ENCODE measurements at regions not wholly inside any gene's neighbourhood (a gene's known extent, or its start where the extent isn't known, plus 50 kb on each side); places are given as distances from the start of the nearest gene placed in this dataset.

DNA sequence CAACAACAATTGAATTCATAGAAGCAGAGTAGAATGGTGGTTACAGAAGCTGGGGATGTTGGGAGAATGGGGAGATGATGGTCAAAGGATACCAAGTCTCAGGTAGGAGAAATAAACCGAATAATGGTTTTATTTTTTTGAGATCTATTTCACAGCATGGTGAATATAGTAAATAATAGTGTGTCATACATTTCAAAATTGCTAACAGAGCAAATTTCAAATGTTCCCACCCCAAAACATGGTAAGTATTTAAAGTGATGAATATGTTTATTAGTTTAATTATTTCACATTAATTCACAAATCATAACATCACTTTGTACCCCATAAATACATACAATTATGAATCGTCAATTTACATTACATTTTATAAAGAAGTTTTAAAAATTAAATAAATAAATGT lies 72.7 kb upstream of the ATG10 start:
- no peak overlapping the region for H3K27ac ChIP-seq

DNA sequence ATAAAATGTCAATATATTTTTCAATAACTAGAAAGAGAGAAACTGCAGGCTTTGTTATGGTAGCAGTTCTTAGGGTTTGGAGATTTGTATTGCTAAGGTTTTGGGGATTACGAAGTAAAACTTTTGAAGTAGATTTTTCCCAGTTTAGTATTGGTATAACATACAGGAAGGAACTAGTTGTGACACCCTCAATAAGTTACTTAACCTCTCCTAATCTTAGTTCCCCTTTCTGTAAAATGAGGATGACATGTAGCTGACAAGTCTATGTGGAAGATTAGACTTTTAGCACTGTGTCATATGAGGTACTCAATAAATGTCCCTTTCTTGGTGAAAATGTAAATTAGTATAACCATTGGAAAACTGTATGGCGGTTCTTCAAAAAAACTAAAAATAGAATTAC lies 73.4 kb upstream of the ATG10 start:
- no peak for TF ChIP-seq POLR2A (IDR thresholded peaks at IDR 0.05)
- TF ChIP-seq, protein P1, sequence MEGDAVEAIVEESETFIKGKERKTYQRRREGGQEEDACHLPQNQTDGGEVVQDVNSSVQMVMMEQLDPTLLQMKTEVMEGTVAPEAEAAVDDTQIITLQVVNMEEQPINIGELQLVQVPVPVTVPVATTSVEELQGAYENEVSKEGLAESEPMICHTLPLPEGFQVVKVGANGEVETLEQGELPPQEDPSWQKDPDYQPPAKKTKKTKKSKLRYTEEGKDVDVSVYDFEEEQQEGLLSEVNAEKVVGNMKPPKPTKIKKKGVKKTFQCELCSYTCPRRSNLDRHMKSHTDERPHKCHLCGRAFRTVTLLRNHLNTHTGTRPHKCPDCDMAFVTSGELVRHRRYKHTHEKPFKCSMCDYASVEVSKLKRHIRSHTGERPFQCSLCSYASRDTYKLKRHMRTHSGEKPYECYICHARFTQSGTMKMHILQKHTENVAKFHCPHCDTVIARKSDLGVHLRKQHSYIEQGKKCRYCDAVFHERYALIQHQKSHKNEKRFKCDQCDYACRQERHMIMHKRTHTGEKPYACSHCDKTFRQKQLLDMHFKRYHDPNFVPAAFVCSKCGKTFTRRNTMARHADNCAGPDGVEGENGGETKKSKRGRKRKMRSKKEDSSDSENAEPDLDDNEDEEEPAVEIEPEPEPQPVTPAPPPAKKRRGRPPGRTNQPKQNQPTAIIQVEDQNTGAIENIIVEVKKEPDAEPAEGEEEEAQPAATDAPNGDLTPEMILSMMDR (IDR thresholded peaks at IDR 0.05) = no peak
- no peak overlapping the region for H3K4me3 ChIP-seq
- intact Hi-C loops (cut with DNase I; ENCODE audit: low total_unique reads) = no loop called here
- no peaks in the 10 kb centered on the region for H3K9me3 ChIP-seq
- no peak overlapping the region for H3K27ac ChIP-seq
- H3K4me1 ChIP-seq = no peaks in the 10 kb centered on the region
- 57 to 66% methylated on average over 2 of the region's 2 CpGs for whole genome bisulfite sequencing, 2 donors
- no peaks in the 10 kb centered on the region for H3K36me3 ChIP-seq (ENCODE audit: low read depth, missing control alignments)
- H3K27me3 ChIP-seq = no peaks in the 10 kb centered on the region
- DNase-seq = no peak

More for the DNA sequence above, 72.7 kb upstream of the ATG10 start:
- Histone ChIP-seq H3K9me3 (no peaks in the 10 kb centered on the region), H3K4me3 (no peak overlapping the region), H3K27me3 (no peaks in the 10 kb centered on the region), H3K36me3 (ENCODE audit: low read depth, missing control alignments) (no peaks in the 10 kb centered on the region), H3K4me1 (no peaks in the 10 kb centered on the region)
- 95 to 96% methylated on average over 2 of the region's 2 CpGs for WGBS, 2 donors
- no peak for DNase-seq
- no peak for TF ChIP-seq POLR2A (IDR thresholded peaks at IDR 0.05)
- TF ChIP-seq, protein P1 (IDR thresholded peaks at IDR 0.05) = no peak
- intact Hi-C loops (cut with DNase I; ENCODE audit: low total_unique reads) = no loop called here

DNA sequence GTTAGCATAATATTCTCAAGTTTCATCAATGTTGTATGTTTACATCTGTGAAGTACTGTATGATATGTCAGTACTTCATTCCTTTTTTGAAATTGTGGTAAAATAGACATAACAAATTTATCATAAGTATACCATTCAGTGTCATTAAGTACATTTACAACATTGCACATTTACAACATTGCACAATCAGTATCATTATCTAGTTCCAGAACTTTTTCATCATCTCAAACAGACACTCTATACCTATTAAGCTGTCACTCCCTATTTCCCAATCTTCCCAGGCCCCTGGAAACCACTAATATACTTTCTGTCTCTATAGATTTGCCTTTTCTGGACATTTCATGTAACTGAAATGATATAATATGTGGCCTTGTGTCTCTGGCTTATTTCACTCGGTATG lies 75.1 kb upstream of the ATG10 start:
- intact Hi-C loops (cut with DNase I; ENCODE audit: low total_unique reads) = no loop called here
- DNase-seq = no peak
- H3K27ac ChIP-seq = no peak overlapping the region
- no peaks in the 10 kb centered on the region for H3K9me3 ChIP-seq
- no peaks in the 10 kb centered on the region for H3K4me1 ChIP-seq
- no peak for TF ChIP-seq POLR2A (IDR thresholded peaks at IDR 0.05)
- TF ChIP-seq, protein P1 (IDR thresholded peaks at IDR 0.05) = no peak
- 85 to 93% methylated on average over 1 of the region's 1 CpG for WGBS, 2 donors
- H3K27me3 ChIP-seq = no peaks in the 10 kb centered on the region
- no peaks in the 10 kb centered on the region for H3K36me3 ChIP-seq (ENCODE audit: low read depth, missing control alignments)
- H3K4me3 ChIP-seq = no peak overlapping the region

DNA sequence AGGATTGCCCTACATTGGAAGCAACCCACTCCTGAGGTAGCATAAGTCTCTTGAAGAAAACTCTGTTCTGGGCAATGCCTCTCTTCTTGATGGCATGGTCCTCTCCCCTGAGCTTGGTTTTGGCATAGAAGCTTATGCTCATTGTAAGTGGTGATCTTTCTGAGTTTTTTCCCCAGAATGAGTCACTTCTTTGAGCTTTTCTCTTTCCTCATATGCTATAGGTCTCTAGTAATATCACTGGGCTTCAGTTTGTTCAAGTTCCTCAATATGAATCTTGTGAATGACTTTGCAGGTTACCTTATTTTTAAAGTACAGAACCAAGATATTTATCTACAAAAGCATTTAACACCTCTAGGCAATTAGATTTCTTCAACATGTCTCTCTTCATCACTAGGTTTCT lies 76.5 kb upstream of the ATG10 start:
- no peak overlapping the region for H3K27ac ChIP-seq
- TF ChIP-seq, protein P1 (IDR thresholded peaks at IDR 0.05) = no peak
- no peak for TF ChIP-seq POLR2A (IDR thresholded peaks at IDR 0.05)
- H3K9me3 ChIP-seq = no peaks in the 10 kb centered on the region
- no peaks in the 10 kb centered on the region for H3K27me3 ChIP-seq
- no peak overlapping the region for H3K4me3 ChIP-seq
- intact Hi-C loops (cut with DNase I; ENCODE audit: low total_unique reads) = no loop called here
- H3K4me1 ChIP-seq = no peaks in the 10 kb centered on the region
- no peaks in the 10 kb centered on the region for H3K36me3 ChIP-seq (ENCODE audit: low read depth, missing control alignments)
- DNase-seq = no peak

DNA sequence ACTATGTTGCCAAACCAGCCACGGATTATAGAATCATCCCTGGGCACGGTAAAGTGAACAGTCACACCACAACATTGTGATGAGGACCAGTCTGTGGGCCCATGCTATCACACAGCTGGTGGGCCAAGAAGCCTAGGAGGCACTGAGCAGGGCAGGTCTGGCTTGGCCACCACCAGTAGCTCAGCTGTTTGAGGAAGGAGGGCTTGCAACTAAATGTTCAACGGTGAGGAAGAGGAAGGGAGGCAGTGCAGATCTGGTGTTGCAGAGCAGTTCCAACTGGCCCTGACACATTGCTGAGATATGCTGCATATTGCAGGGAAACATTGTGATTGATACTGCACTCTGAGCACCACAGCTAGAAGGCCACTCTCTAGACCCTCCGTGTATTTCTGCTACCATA lies 77.9 kb upstream of the ATG10 start:
- H3K9me3 ChIP-seq = no peaks in the 10 kb centered on the region
- H3K4me3 ChIP-seq = no peak overlapping the region
- DNase-seq = no peak
- TF ChIP-seq, protein P1 (IDR thresholded peaks at IDR 0.05) = no peak
- H3K36me3 ChIP-seq (ENCODE audit: low read depth, missing control alignments) = no peaks in the 10 kb centered on the region
- H3K27me3 ChIP-seq = no peaks in the 10 kb centered on the region
- 72 to 80% methylated on average over 4 of the region's 4 CpGs for WGBS, 2 donors
- H3K4me1 ChIP-seq = no peaks in the 10 kb centered on the region
- intact Hi-C loops (cut with DNase I; ENCODE audit: low total_unique reads) = no loop called here
- no peak overlapping the region for H3K27ac ChIP-seq

Measured in testis (tissue), 2 donors.